GM23248 (cell line): ENCODE measurements at regions not wholly inside any gene's neighbourhood (a gene's known extent, or its start where the extent isn't known, plus 50 kb on each side); places are given as distances from the start of the nearest gene placed in this dataset.

Source experiments
- DNase-seq: peaks from one replicate; pipeline ENCODE4 v3.0.0-alpha.2; 2015
- H2AFZ ChIP-seq: fragments of 200-600 bp; sonication (generic); 2 replicates; pipeline ENCODE4 v1.6.1; 2016; ENCODE audit warnings: antibody characterized with exemption
- H3F3A ChIP-seq: fragments of 200-600 bp; sonication (generic); 2 replicates; pipeline ENCODE4 v1.6.1; 2016; ENCODE audit warnings: mild to moderate bottlenecking, antibody characterized with exemption, mixed run types; ENCODE audit not compliant: insufficient read depth
- H3K27ac ChIP-seq: fragments of 200-600 bp; sonication (generic); 2 replicates; pipeline ENCODE4 v1.5.1; 2016; ENCODE audit warnings: mild to moderate bottlenecking
- H3K27me3 ChIP-seq: fragments of 200-600 bp; sonication (generic); replicated peaks from 2 replicates; pipeline ENCODE4 v1.6.1; 2016; ENCODE audit warnings: mild to moderate bottlenecking; ENCODE audit not compliant: insufficient read depth
- H3K36me3 ChIP-seq: fragments of 200-600 bp; sonication (generic); 2 replicates; pipeline ENCODE4 v1.6.1; 2016; ENCODE audit warnings: low read depth, mild to moderate bottlenecking
- H3K4me1 ChIP-seq: fragments of 200-600 bp; sonication (generic); 2 replicates; pipeline ENCODE4 v1.6.1; 2016; ENCODE audit warnings: mild to moderate bottlenecking; ENCODE audit not compliant: insufficient read depth
- H3K4me2 ChIP-seq: fragments of 200-600 bp; sonication (generic); one replicate; pipeline ENCODE4 v1.6.1; 2016; ENCODE audit warnings: mild to moderate bottlenecking; ENCODE audit not compliant: unreplicated experiment
- H3K4me3 ChIP-seq: fragments of 200-600 bp; sonication (generic); 2 replicates; pipeline ENCODE4 v1.5.1; 2016; ENCODE audit warnings: mild to moderate bottlenecking
- H3K79me2 ChIP-seq: fragments of 200-600 bp; sonication (generic); 2 replicates; pipeline ENCODE4 v1.6.1; 2016; ENCODE audit warnings: mild to moderate bottlenecking; ENCODE audit not compliant: insufficient read depth
- H3K9ac ChIP-seq: fragments of 200-600 bp; sonication (generic); 2 replicates; pipeline ENCODE4 v1.6.1; 2016; ENCODE audit warnings: mild to moderate bottlenecking
- H3K9me2 ChIP-seq: fragments of 200-600 bp; sonication (generic); 2 replicates; pipeline ENCODE4 v1.6.1; 2016; ENCODE audit warnings: mixed run types, mild to moderate bottlenecking, moderate library complexity; ENCODE audit not compliant: insufficient read depth
- H3K9me3 ChIP-seq: fragments of 200-600 bp; sonication (generic); one replicate; pipeline ENCODE4 v1.6.1; 2017; ENCODE audit warnings: low read depth
- H4K20me1 ChIP-seq: fragments of 200-600 bp; sonication (generic); 2 replicates; pipeline ENCODE4 v1.6.0; 2016; ENCODE audit not compliant: insufficient read depth
- EZH2 ChIP-seq: fragments of 200-600 bp; sonication (generic); IDR thresholded peaks from 2 replicates; pipeline ENCODE4 v1.6.1; 2018; ENCODE audit warnings: antibody characterized with exemption, mild to moderate bottlenecking; ENCODE audit not compliant: insufficient read depth, poor library complexity, severe bottlenecking
- EZH2phosphoT487 ChIP-seq: fragments of 200-600 bp; sonication (generic); IDR thresholded peaks from 2 replicates; pipeline ENCODE4 v1.6.1; 2018; ENCODE audit warnings: antibody characterized with exemption, moderate library complexity, mild to moderate bottlenecking, low read depth; ENCODE audit not compliant: insufficient read depth
- WGBS, 2 experiments: methylation state at CpG; one replicate each; pipeline ENCODE4 v1.1.6; 2015 to 2017; ENCODE audit warnings: low lambda C conversion rate in 2 of 2, low coverage in 1 of 2; ENCODE audit errors: missing lambda C conversion rate in 2 of 2; 5-methylcytosine and 5-hydroxymethylcytosine counted together
- in situ Hi-C: fragments of 300-500 bp; cut with MboI; formaldehyde crosslinking; loops from 2 replicates; pipeline ENCODE4 v1.15.0; 2020

DNA sequence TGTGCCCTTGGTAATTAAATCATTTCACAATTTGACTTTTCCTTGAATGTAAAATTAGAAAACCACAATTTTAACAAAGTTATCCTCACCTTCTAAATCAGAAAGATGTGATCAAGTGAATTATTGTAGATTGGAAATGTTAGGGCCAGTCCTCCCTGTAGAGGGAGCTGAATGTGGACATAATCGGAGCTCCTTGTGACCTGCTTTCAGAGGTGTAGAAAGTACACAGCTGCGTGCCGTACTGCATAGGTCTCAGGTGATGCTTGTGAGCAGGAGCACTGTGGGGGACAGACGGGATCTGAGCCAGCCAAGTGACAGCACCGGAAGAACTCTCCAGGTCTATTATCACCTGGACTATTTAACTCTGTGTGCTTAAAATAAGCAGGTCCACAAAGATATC, 338.0 kb downstream of the AASDHPPT start:
- H3K27me3 ChIP-seq = no peaks in the 10 kb centered on the region
- H3K4me1 ChIP-seq = no peaks in the 10 kb centered on the region
- no peak overlapping the region for H2AFZ ChIP-seq
- H3K9ac ChIP-seq = no peak overlapping the region
- no peaks in the 10 kb centered on the region for H3F3A ChIP-seq
- 94 to 96% methylated on average over 5 of the region's 5 CpGs for WGBS, 2 experiments
- no peaks in the 10 kb centered on the region for H3K36me3 ChIP-seq
- H4K20me1 ChIP-seq = no peaks in the 10 kb centered on the region
- no peak for DNase-seq
- no peaks in the 10 kb centered on the region for H3K79me2 ChIP-seq
- H3K27ac ChIP-seq = no peak overlapping the region
- in situ Hi-C loops = no loop called here
- H3K9me3 ChIP-seq = no peaks in the 10 kb centered on the region
- no peak overlapping the region for H3K4me2 ChIP-seq
- TF ChIP-seq EZH2phosphoT487 = no peak
- TF ChIP-seq EZH2 = no peak
- H3K9me2 ChIP-seq = no peaks in the 10 kb centered on the region
- H3K4me3 ChIP-seq = no peak overlapping the region

DNA sequence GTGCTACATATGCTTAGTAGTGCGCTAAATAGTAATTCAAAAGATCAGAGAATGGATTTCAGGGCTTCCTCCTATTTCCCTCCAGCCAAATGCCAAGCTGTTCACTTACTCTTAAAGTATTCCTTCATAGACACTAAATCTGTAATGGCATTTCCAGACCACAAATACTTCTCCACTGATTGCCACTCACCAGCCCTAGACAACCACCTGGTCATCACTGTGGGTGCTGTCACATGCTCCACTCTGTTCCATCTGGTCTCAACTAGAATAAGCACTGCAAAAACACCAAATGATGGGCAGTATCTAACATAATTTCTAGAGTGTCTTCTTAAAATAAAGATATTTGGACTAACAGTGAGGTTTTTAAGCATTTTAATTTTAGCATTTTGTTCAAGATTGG, 341.3 kb downstream of the AASDHPPT start:
- Histone ChIP-seq H3K9me3 (no peaks in the 10 kb centered on the region), H3K27me3 (no peaks in the 10 kb centered on the region), H3K4me1 (peaks cover 9% of the 10 kb centered on the region), H3K27ac (no peak overlapping the region), H4K20me1 (no peaks in the 10 kb centered on the region), H3K9me2 (no peaks in the 10 kb centered on the region), H3K4me3 (no peak overlapping the region), H3K9ac (no peak overlapping the region), H3K79me2 (no peaks in the 10 kb centered on the region), H3F3A (no peaks in the 10 kb centered on the region; the same call in 1 of the 2 replicates), H2AFZ (no peak overlapping the region), H3K4me2 (no peak overlapping the region), H3K36me3 (no peaks in the 10 kb centered on the region)
- TF ChIP-seq EZH2 = no peak
- TF ChIP-seq EZH2phosphoT487 = no peak
- WGBS, 2 experiments = 97 to 100% methylated on average over 1 of the region's 1 CpG
- no peak for DNase-seq
- in situ Hi-C loops = no loop called here

DNA sequence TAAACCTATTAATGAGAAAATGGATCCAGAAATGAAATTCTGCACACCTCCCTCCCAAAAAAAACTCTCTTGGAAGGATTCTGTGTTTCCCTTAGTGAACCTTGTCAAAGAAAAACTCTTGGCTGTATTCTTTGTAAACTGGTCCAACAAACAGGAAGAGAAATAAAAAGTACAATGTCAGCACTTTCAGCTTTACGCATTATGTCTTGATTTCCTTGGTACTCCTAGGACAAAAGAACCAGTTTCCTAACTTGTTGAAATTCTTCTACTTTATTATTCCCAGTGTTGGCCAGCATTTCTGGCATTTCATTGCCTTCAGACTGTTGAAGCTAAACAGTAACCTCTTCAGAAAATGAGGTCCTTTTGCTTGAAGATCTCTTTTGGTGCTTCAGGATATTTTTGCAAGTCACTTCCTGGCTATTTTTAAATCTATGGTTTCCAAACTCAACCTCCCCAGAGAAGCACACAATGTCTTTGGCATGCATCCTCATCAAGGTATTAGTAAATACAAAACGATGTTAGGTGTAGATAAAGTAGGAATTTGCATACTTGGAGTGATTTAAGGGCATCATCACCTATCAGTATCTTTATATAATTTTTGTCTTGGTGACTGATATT, 342.7 kb downstream of the AASDHPPT start:
- H3K27me3 ChIP-seq = no peaks in the 10 kb centered on the region

DNA sequence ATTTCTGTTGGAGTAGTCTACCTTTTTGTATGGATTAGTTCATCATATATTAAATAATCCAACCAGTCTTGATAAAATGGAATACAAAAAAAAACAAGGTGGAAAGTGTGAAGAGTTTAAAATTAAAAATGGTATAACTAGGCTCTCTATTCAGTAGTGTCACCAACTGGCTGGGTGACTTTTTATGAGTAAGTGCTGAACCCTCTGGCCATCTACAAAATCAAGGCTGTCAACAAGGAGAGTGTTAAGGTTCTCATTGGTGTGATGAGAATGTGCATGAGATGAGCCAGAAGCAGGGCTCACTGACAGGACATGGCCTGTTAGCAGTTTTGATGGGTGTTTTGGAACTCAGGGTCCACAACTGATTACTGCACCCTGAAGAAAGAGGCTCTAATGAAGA, 343.2 kb downstream of the AASDHPPT start:
- Histone ChIP-seq H3K9me3 (no peaks in the 10 kb centered on the region), H3K36me3 (no peaks in the 10 kb centered on the region), H3K79me2 (no peaks in the 10 kb centered on the region), H4K20me1 (no peaks in the 10 kb centered on the region), H3K4me2 (no peak overlapping the region), H3K9me2 (no peaks in the 10 kb centered on the region), H2AFZ (no peak overlapping the region), H3K27me3 (no peaks in the 10 kb centered on the region), H3K27ac (no peak overlapping the region), H3F3A (peaks cover 4% of the 10 kb centered on the region; the same call in 1 of the 2 replicates), H3K4me3 (no peak overlapping the region), H3K9ac (no peak overlapping the region), H3K4me1 (peaks cover 18% of the 10 kb centered on the region)
- in situ Hi-C loops = no loop called here
- DNase-seq = no peak
- TF ChIP-seq EZH2phosphoT487 (no peak), EZH2 (no peak)

More for the DNA sequence above, 342.7 kb downstream of the AASDHPPT start:
- H3K9me2 ChIP-seq = no peaks in the 10 kb centered on the region
- no peak for DNase-seq
- H3K79me2 ChIP-seq = no peaks in the 10 kb centered on the region
- 59 to 77% methylated on average over 2 of the region's 2 CpGs for WGBS, 2 experiments
- H3K36me3 ChIP-seq = no peaks in the 10 kb centered on the region
- H4K20me1 ChIP-seq = no peaks in the 10 kb centered on the region
- H3K9ac ChIP-seq = no peak overlapping the region
- H3K4me2 ChIP-seq = no peak overlapping the region
- in situ Hi-C loops = no loop called here
- no peaks in the 10 kb centered on the region for H3K9me3 ChIP-seq
- peaks cover 18% of the 10 kb centered on the region for H3K4me1 ChIP-seq
- H3K27ac ChIP-seq = no peak overlapping the region
- peak overlapping the region; percentile 58 for H2AFZ ChIP-seq
- H3K4me3 ChIP-seq = no peak overlapping the region
- H3F3A ChIP-seq = peaks cover 4% of the 10 kb centered on the region; the same call in 1 of the 2 replicates
- no peak for TF ChIP-seq EZH2
- TF ChIP-seq EZH2phosphoT487 = no peak
